SU-DHL-6 (cell line): ENCODE measurements at regions not wholly inside any gene's neighbourhood (a gene's known extent, or its start where the extent isn't known, plus 50 kb on each side); places are given as distances from the start of the nearest gene placed in this dataset.

ENCODE experiments used
- H2AFZ ChIP-seq: fragments of 200-600 bp; sonication (generic); 2 replicates; pipeline ENCODE4 v1.6.1; 2014; ENCODE audit warnings: low read depth, mild to moderate bottlenecking, moderate library complexity, mixed read lengths, antibody characterized with exemption, low read length; ENCODE audit not compliant: severe bottlenecking
- H3F3A ChIP-seq: fragments of 200-600 bp; shearing (Covaris generic); 2 replicates; pipeline ENCODE4 v1.6.0; 2016; ENCODE audit warnings: antibody characterized with exemption, mild to moderate bottlenecking; ENCODE audit not compliant: insufficient read depth
- H3K27ac ChIP-seq: fragments of 200-600 bp; sonication (generic); 2 replicates; pipeline ENCODE4 v1.5.1; 2016; ENCODE audit warnings: low read depth, mild to moderate bottlenecking, low read length, moderate library complexity, mixed read lengths
- H3K27me3 ChIP-seq: fragments of 200-600 bp; sonication (generic), shearing (Covaris generic); 2 replicates; pipeline ENCODE4 v1.6.0; 2014; ENCODE audit warnings: mild to moderate bottlenecking, low read length
- H3K36me3 ChIP-seq: fragments of 200-600 bp; sonication (generic); 2 replicates; pipeline ENCODE4 v1.6.1; 2014; ENCODE audit warnings: mild to moderate bottlenecking, low read length, mixed read lengths
- H3K4me2 ChIP-seq: fragments of 300-600, 200-600 bp; shearing (Covaris generic), sonication (generic); 2 replicates; pipeline ENCODE4 v1.6.0; 2014; ENCODE audit warnings: low read length, low read depth, mild to moderate bottlenecking; ENCODE audit not compliant: poor library complexity, severe bottlenecking
- H3K4me3 ChIP-seq: fragments of 200-600 bp; sonication (generic); 2 replicates; pipeline ENCODE4 v1.5.1; 2014; ENCODE audit warnings: antibody characterized with exemption, low read length, mild to moderate bottlenecking, mixed read lengths; ENCODE audit not compliant: insufficient read depth, poor library complexity, severe bottlenecking
- H3K79me2 ChIP-seq: fragments of 200-600 bp; sonication (generic); 2 replicates; pipeline ENCODE4 v1.6.1; 2014; ENCODE audit warnings: mild to moderate bottlenecking, low read length, moderate library complexity; ENCODE audit not compliant: insufficient read depth
- H3K9ac ChIP-seq: fragments of 200-600 bp; sonication (generic); 2 replicates; pipeline ENCODE4 v1.7.0; 2014; ENCODE audit warnings: mild to moderate bottlenecking, low read length
- H3K9me2 ChIP-seq: fragments of 200-600 bp; sonication (generic); replicated peaks from 2 replicates; pipeline ENCODE4 v1.6.1; 2014; ENCODE audit warnings: low read length; ENCODE audit not compliant: insufficient read depth
- H3K9me3 ChIP-seq: fragments of 200-600 bp; sonication (generic); 2 replicates; pipeline ENCODE4 v1.6.1; 2014; ENCODE audit warnings: low read length, mixed read lengths; ENCODE audit not compliant: insufficient read depth
- H4K20me1 ChIP-seq: fragments of 200-600 bp; sonication (generic); 2 replicates; pipeline ENCODE4 v1.6.1; 2014; ENCODE audit warnings: low read depth, mild to moderate bottlenecking, antibody characterized with exemption, low read length, moderate library complexity, mixed read lengths
- EZH2phosphoT487 ChIP-seq: fragments of 200-600 bp; sonication (generic), shearing (Covaris generic); conservative IDR thresholded peaks from 2 replicates; pipeline ENCODE4 v1.6.1; 2018; ENCODE audit warnings: mild to moderate bottlenecking, antibody characterized with exemption, low read length, moderate library complexity, mixed read lengths
- TF ChIP-seq, protein P1 (sequence below): fragments of 200-600 bp; sonication (generic); IDR thresholded peaks from one replicate; pipeline ENCODE4 v1.5.1; 2017; ENCODE audit warnings: antibody characterized with exemption, mild to moderate bottlenecking, low read length, moderate library complexity; ENCODE audit not compliant: insufficient read depth, poor library complexity, severe bottlenecking

DNA sequence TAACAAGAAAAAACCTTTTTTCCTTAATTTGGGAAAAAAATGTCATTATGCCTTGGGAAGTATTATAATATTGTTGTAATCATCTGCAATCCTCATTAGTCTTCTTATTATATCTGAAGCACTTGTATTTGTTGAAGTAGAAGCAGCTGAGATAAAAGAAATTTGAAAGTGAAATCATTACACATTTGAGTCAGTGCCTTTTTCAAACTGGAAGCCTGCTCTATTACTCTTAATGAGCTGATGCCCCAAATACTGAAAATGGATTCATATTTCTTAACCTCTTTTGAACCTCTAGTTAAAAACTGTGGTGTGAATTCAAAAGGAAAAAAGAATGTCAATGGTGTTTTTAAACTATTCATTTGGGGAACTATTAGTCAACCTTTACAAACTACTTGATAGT, 1027.7 kb downstream of the NR2F1-AS1 start:
- no peak overlapping the region for H3K4me2 ChIP-seq
- no peaks in the 10 kb centered on the region for H4K20me1 ChIP-seq
- H3K79me2 ChIP-seq: no peaks in the 10 kb centered on the region
- no peaks in the 10 kb centered on the region for H3K36me3 ChIP-seq
- no peak for TF ChIP-seq EZH2phosphoT487
- TF ChIP-seq, protein P1, sequence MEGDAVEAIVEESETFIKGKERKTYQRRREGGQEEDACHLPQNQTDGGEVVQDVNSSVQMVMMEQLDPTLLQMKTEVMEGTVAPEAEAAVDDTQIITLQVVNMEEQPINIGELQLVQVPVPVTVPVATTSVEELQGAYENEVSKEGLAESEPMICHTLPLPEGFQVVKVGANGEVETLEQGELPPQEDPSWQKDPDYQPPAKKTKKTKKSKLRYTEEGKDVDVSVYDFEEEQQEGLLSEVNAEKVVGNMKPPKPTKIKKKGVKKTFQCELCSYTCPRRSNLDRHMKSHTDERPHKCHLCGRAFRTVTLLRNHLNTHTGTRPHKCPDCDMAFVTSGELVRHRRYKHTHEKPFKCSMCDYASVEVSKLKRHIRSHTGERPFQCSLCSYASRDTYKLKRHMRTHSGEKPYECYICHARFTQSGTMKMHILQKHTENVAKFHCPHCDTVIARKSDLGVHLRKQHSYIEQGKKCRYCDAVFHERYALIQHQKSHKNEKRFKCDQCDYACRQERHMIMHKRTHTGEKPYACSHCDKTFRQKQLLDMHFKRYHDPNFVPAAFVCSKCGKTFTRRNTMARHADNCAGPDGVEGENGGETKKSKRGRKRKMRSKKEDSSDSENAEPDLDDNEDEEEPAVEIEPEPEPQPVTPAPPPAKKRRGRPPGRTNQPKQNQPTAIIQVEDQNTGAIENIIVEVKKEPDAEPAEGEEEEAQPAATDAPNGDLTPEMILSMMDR: no peak
- H3K9ac ChIP-seq: no peak overlapping the region
- H3F3A ChIP-seq: no peaks in the 10 kb centered on the region
- no peaks in the 10 kb centered on the region for H3K9me2 ChIP-seq
- H3K4me3 ChIP-seq: no peak overlapping the region
- no peaks in the 10 kb centered on the region for H3K9me3 ChIP-seq
- no peaks in the 10 kb centered on the region for H3K27me3 ChIP-seq
- no peak overlapping the region for H3K27ac ChIP-seq
- no peak overlapping the region for H2AFZ ChIP-seq

- Histone ChIP-seq H3K9me2 (no peaks in the 10 kb centered on the region), H3K9me3 (no peaks in the 10 kb centered on the region), H4K20me1 (no peaks in the 10 kb centered on the region), H3K4me2 (no peak overlapping the region), H3F3A (no peaks in the 10 kb centered on the region), H3K36me3 (no peaks in the 10 kb centered on the region), H2AFZ (no peak overlapping the region), H3K9ac (no peak overlapping the region), H3K27ac (no peak overlapping the region), H3K27me3 (no peaks in the 10 kb centered on the region), H3K4me3 (no peak overlapping the region), H3K79me2 (no peaks in the 10 kb centered on the region)
- TF ChIP-seq EZH2phosphoT487: no peak
- TF ChIP-seq, protein P1: no peak
Measured at GRCh38 chr5:92552206-92553160, 1028.5 kb downstream of the NR2F1-AS1 start.

- Histone ChIP-seq H3K9me2 (no peaks in the 10 kb centered on the region), H3K27me3 (no peaks in the 10 kb centered on the region), H3K27ac (no peak overlapping the region), H2AFZ (no peak overlapping the region), H4K20me1 (no peaks in the 10 kb centered on the region), H3K4me3 (no peak overlapping the region), H3K9ac (no peak overlapping the region), H3K79me2 (no peaks in the 10 kb centered on the region), H3F3A (no peaks in the 10 kb centered on the region), H3K4me2 (no peak overlapping the region), H3K9me3 (no peaks in the 10 kb centered on the region), H3K36me3 (no peaks in the 10 kb centered on the region)
- TF ChIP-seq, protein P1: no peak
- no peak for TF ChIP-seq EZH2phosphoT487
Measured at GRCh38 chr5:92548346-92548745, 1032.7 kb downstream of the NR2F1-AS1 start.
